ENCODE measurements at regions not wholly inside any gene's neighbourhood (a gene's known extent, or its start where the extent isn't known, plus 50 kb on each side); places are given as distances from the start of the nearest gene placed in this dataset.

- TF ChIP-seq, protein P1, sequence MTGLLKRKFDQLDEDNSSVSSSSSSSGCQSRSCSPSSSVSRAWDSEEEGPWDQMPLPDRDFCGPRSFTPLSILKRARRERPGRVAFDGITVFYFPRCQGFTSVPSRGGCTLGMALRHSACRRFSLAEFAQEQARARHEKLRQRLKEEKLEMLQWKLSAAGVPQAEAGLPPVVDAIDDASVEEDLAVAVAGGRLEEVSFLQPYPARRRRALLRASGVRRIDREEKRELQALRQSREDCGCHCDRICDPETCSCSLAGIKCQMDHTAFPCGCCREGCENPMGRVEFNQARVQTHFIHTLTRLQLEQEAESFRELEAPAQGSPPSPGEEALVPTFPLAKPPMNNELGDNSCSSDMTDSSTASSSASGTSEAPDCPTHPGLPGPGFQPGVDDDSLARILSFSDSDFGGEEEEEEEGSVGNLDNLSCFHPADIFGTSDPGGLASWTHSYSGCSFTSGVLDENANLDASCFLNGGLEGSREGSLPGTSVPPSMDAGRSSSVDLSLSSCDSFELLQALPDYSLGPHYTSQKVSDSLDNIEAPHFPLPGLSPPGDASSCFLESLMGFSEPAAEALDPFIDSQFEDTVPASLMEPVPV (CRISPR knock-in tag; IDR thresholded peaks at IDR 0.05): no peak
- TF ChIP-seq PAX8 (CRISPR knock-in tag; IDR thresholded peaks at IDR 0.05; ENCODE audit: borderline replicate concordance) (no peak), ZBTB10 (CRISPR knock-in tag; IDR thresholded peaks at IDR 0.05; ENCODE audit: borderline replicate concordance) (no peak), PLRG1 (conservative IDR thresholded peaks at IDR 0.05) (no peak), PCBP2 (optimal IDR thresholded peaks at IDR 0.05; ENCODE audit: low read depth, low read length, poor library complexity, severe bottlenecking) (no peak), ZBTB33 (CRISPR knock-in tag; IDR thresholded peaks at IDR 0.05) (peak; percentile 26; the same call in 1 of the 2 replicates), GATAD2A (CRISPR knock-in tag; IDR thresholded peaks at IDR 0.05) (peak; percentile 98), SRSF4 (IDR thresholded peaks at IDR 0.05; ENCODE audit: low read depth, low read length, poor library complexity, severe bottlenecking) (no peak), ZFX (CRISPR knock-in tag; IDR thresholded peaks at IDR 0.05; ENCODE audit: low read depth) (peak; percentile 44), ZNF30 (CRISPR knock-in tag; IDR thresholded peaks at IDR 0.05) (no peak), ZNF790 (CRISPR knock-in tag; IDR thresholded peaks at IDR 0.05; ENCODE audit: borderline replicate concordance) (no peak), MXD4 (CRISPR knock-in tag; IDR thresholded peaks at IDR 0.05) (no peak), GPBP1L1 (CRISPR knock-in tag; IDR thresholded peaks at IDR 0.05) (no peak)
- TF ChIP-seq, protein P2, sequence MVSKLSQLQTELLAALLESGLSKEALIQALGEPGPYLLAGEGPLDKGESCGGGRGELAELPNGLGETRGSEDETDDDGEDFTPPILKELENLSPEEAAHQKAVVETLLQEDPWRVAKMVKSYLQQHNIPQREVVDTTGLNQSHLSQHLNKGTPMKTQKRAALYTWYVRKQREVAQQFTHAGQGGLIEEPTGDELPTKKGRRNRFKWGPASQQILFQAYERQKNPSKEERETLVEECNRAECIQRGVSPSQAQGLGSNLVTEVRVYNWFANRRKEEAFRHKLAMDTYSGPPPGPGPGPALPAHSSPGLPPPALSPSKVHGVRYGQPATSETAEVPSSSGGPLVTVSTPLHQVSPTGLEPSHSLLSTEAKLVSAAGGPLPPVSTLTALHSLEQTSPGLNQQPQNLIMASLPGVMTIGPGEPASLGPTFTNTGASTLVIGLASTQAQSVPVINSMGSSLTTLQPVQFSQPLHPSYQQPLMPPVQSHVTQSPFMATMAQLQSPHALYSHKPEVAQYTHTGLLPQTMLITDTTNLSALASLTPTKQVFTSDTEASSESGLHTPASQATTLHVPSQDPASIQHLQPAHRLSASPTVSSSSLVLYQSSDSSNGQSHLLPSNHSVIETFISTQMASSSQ (IDR thresholded peaks at IDR 0.05; ENCODE audit: low read depth): 0 out of 2 replicates have a peak, but pooled peaks have one; percentile 30
- TF ChIP-seq, protein P2 (CRISPR knock-in tag; IDR thresholded peaks at IDR 0.05; ENCODE audit: borderline replicate concordance): peak; percentile 77; the same call in 1 of the 2 replicates
Measured at GRCh38 chr5:135263022-135263668, 135.9 kb downstream of the MACROH2A1 start (continued).

All from HepG2 (cell line).